Stomach (tissue), 8 donors: ENCODE measurements at regions not wholly inside any gene's neighbourhood (a gene's known extent, or its start where the extent isn't known, plus 50 kb on each side); places are given as distances from the start of the nearest gene placed in this dataset.

Source experiments
- DNase-seq, 2 donors: peaks; one replicate each; pipeline versions ENCODE4 v3.0.0 to v3.0.0-alpha.2; 2013 to 2019
- H3K27ac ChIP-seq, 5 donors: fragments of 200-600 bp in 4 of 5; sonication (generic) in 4 of 5; one replicate each; pipeline ENCODE4 v1.5.1; 2013 to 2019; ENCODE audit warnings: mild to moderate bottlenecking in 1 of 5, moderate library complexity in 1 of 5
- H3K27me3 ChIP-seq, 3 donors: fragments of 200-600 bp; sonication (generic); one replicate each; pipeline ENCODE4 v1.5.1; 2017 to 2019; ENCODE audit warnings: mixed run types in 1 of 3
- H3K36me3 ChIP-seq, 4 donors: fragments of 200-600 bp; sonication (generic); 1 replicate in 3 of 4; 2 replicates in 1 of 4; pipeline ENCODE4 v1.5.1; 2016 to 2019
- H3K4me1 ChIP-seq, 4 donors: fragments of 200-600 bp; sonication (generic); one replicate each; pipeline ENCODE4 v1.5.1; 2016 to 2019
- H3K4me3 ChIP-seq, 4 donors: fragments of 200-600 bp; sonication (generic) in 3 of 4; one replicate each; pipeline ENCODE4 v1.5.1; 2016 to 2019; ENCODE audit warnings: mild to moderate bottlenecking in 1 of 4
- H3K9me3 ChIP-seq, 4 donors: fragments of 200-600 bp; sonication (generic); one replicate each; pipeline ENCODE4 v1.5.1; 2016 to 2019
- CTCF ChIP-seq, 7 experiments: fragments of 450-650 bp in 4 of 7; fragments of 200-600 bp in 3 of 7; sonication (generic) in 3 of 7; IDR thresholded peaks; one replicate each; pipeline ENCODE4 v1.5.1; 2016 to 2019; ENCODE audit warnings: antibody characterized with exemption in 7 of 7, control low read depth in 2 of 7, mild to moderate bottlenecking in 1 of 7
- EP300 ChIP-seq: sonication (generic); formaldehyde crosslinking; IDR thresholded peaks from one replicate; pipeline ENCODE4 v1.6.1; 2017; ENCODE audit warnings: antibody characterized with exemption
- POLR2A ChIP-seq, 4 donors: fragments of 450-650 bp; IDR thresholded peaks; one replicate each; pipeline ENCODE4 v1.6.1; 2016; ENCODE audit warnings: antibody characterized with exemption in 4 of 4, control low read depth in 2 of 4, mild to moderate bottlenecking in 1 of 4, moderate library complexity in 1 of 4
- POLR2AphosphoS5 ChIP-seq, 3 donors: sonication (generic); formaldehyde crosslinking; IDR thresholded peaks; one replicate each; pipeline ENCODE4 v1.6.1; 2016; ENCODE audit warnings: antibody characterized with exemption in 3 of 3
- WGBS, 5 donors: extraction: QIAGEN DNeasy Blood & Tissue Kit in 3 of 5; methylation state at CpG; one replicate each; pipeline versions ENCODE4 v1.1.5 to v1.1.7; 2013 to 2018; 5-methylcytosine and 5-hydroxymethylcytosine counted together
- intact Hi-C: fragments of 100-400 bp; cut with DNase I; formaldehyde crosslinking; loops from one replicate; pipeline ENCODE4 v1.15.1; 2023; ENCODE audit warnings: low total_unique reads
- donor health status: healthy with polysubstance abuse.
- donor health status: Bipolar disorder and iron deficiency.
- donor health status: healthy.

DNA sequence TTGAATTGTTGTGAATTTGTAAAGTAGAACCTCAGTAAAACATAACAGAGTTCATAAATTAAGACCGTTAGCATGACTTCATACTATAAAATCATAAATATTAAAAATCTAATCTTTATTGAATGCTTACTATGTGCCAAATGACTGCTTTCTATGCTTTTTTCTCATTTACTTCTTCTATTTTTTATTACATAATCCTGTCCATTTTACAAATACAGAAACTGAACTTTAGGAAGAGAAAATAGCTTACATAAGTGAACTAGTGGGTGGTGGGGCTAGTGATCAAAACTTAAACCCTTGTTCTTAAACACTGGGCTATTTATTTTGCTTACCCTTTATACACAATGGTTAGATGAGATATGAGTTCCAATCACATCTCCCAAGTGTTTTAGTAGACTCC, 122.3 kb downstream of the ZC3H11B start:
- no peak overlapping the region for H3K4me3 ChIP-seq
- H3K9me3 ChIP-seq = no peaks in the 10 kb centered on the region
- H3K36me3 ChIP-seq = no peaks in the 10 kb centered on the region
- no peak overlapping the region for H3K27ac ChIP-seq
- TF ChIP-seq POLR2A (IDR thresholded peaks at IDR 0.05) (no peak), POLR2AphosphoS5 (IDR thresholded peaks at IDR 0.05) (no peak), EP300 (no peak), CTCF (IDR thresholded peaks at IDR 0.05) (no peak)
- no peaks in the 10 kb centered on the region for H3K4me1 ChIP-seq
- no peak for DNase-seq
- no peaks in the 10 kb centered on the region for H3K27me3 ChIP-seq
- WGBS, 5 donors = 88 to 97% (median 89%) methylated on average over 1 of the region's 1 CpG
- intact Hi-C loops = no loop called here

DNA sequence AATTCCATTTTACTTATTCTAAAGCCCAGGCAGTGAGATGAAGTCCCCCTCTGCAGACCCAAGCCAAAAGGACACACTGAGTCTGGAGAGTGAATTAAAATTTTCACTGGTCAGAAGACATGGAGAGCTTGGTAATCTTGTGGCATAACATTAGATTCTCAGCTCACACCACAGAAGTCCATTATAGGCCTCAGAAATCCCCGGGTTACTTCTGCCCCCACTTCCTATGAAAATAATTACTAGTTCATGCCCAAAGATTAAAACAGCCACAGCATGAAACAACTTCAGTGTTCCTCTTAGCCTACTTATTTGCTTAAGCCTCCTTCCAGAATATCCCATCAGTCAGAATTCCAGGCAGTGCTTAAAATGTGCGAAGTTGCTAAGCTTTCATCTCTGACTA, 123.3 kb downstream of the ZC3H11B start:
- intact Hi-C loops = no loop called here
- no peak overlapping the region for H3K4me3 ChIP-seq
- no peak for DNase-seq
- H3K27me3 ChIP-seq = no peaks in the 10 kb centered on the region
- TF ChIP-seq POLR2AphosphoS5 (IDR thresholded peaks at IDR 0.05) (no peak), POLR2A (IDR thresholded peaks at IDR 0.05) (no peak), EP300 (no peak), CTCF (IDR thresholded peaks at IDR 0.05) (no peak)
- H3K27ac ChIP-seq = no peak overlapping the region
- H3K9me3 ChIP-seq = no peaks in the 10 kb centered on the region
- H3K4me1 ChIP-seq = no peaks in the 10 kb centered on the region
- H3K36me3 ChIP-seq = no peaks in the 10 kb centered on the region
- WGBS, 5 donors = 62 to 74% (median 69%) methylated on average over 2 of the region's 2 CpGs

GRCh38 chr1:219488275-219488674, 124.6 kb downstream of the ZC3H11B start:
- 68 to 77% (median 73%) methylated on average over 1 of the region's 1 CpG for WGBS, 5 donors
- TF ChIP-seq POLR2AphosphoS5 (IDR thresholded peaks at IDR 0.05) (no peak), EP300 (no peak), CTCF (IDR thresholded peaks at IDR 0.05) (no peak), POLR2A (IDR thresholded peaks at IDR 0.05) (no peak)
- no peaks in the 10 kb centered on the region for H3K36me3 ChIP-seq
- no peak overlapping the region for H3K27ac ChIP-seq
- intact Hi-C loops = no loop called here
- DNase-seq = no peak
- no peaks in the 10 kb centered on the region for H3K9me3 ChIP-seq
- H3K27me3 ChIP-seq = no peaks in the 10 kb centered on the region
- no peak overlapping the region for H3K4me3 ChIP-seq
- no peaks in the 10 kb centered on the region for H3K4me1 ChIP-seq

DNA sequence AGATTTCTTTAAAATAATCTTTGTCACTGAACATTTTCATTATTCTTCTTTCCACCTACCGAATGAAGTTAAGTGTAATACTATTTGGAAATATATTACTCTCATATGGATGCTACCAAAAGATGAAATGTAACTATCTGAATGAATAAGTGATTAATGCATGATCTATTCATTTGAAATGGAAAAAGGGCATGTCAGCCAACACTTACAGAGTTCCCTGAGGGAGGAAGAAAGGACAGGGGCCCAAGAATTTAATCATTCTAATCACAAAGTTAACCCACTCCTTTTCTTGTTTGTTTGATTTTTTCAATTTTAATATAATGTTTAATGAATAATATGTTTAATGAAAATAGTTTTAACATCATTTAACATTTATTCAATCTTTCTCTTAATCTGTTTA, 129.4 kb downstream of the ZC3H11B start:
- intact Hi-C loops = no loop called here
- no peaks in the 10 kb centered on the region for H3K36me3 ChIP-seq
- H3K27ac ChIP-seq = no peak overlapping the region
- no peaks in the 10 kb centered on the region for H3K4me1 ChIP-seq
- 76 to 98% (median 92%) methylated on average over 1 of the region's 1 CpG for WGBS, 5 donors
- TF ChIP-seq CTCF (IDR thresholded peaks at IDR 0.05) (no peak), POLR2AphosphoS5 (IDR thresholded peaks at IDR 0.05) (no peak), POLR2A (IDR thresholded peaks at IDR 0.05) (no peak), EP300 (no peak)
- no peaks in the 10 kb centered on the region for H3K27me3 ChIP-seq
- no peak overlapping the region for H3K4me3 ChIP-seq
- DNase-seq = no peak
- no peaks in the 10 kb centered on the region for H3K9me3 ChIP-seq

- DNase-seq = no peak
- no peaks in the 10 kb centered on the region for H3K4me1 ChIP-seq
- H3K4me3 ChIP-seq = no peak overlapping the region
- WGBS, 5 donors = 94 to 98% (median 96%) methylated on average over 10 of the region's 10 CpGs
- TF ChIP-seq POLR2A (IDR thresholded peaks at IDR 0.05) = no peak
- TF ChIP-seq POLR2AphosphoS5 (IDR thresholded peaks at IDR 0.05) = no peak
- TF ChIP-seq EP300 = no peak
- no peak for TF ChIP-seq CTCF (IDR thresholded peaks at IDR 0.05)
- no peaks in the 10 kb centered on the region for H3K9me3 ChIP-seq
- intact Hi-C loops = no loop called here
- H3K36me3 ChIP-seq = no peaks in the 10 kb centered on the region
- H3K27ac ChIP-seq = no peak overlapping the region
- no peaks in the 10 kb centered on the region for H3K27me3 ChIP-seq
Observed at GRCh38 chr1:219480011-219480410, 132.9 kb downstream of the ZC3H11B start.
